GM20000 (cell line): ENCODE measurements at regions not wholly inside any gene's neighbourhood (a gene's known extent, or its start where the extent isn't known, plus 50 kb on each side); places are given as distances from the start of the nearest gene placed in this dataset.

Source experiments
- DNase-seq: peaks from one replicate; pipeline ENCODE4 v3.0.0; 2012; ENCODE audit warnings: low spot score
- TF ChIP-seq, protein P1 (sequence below): IDR thresholded peaks from 2 replicates; pipeline ENCODE4 v1.5.1; 2012; ENCODE audit warnings: mild to moderate bottlenecking, control low read depth; ENCODE audit errors: extremely low read depth, missing control alignments

DNA sequence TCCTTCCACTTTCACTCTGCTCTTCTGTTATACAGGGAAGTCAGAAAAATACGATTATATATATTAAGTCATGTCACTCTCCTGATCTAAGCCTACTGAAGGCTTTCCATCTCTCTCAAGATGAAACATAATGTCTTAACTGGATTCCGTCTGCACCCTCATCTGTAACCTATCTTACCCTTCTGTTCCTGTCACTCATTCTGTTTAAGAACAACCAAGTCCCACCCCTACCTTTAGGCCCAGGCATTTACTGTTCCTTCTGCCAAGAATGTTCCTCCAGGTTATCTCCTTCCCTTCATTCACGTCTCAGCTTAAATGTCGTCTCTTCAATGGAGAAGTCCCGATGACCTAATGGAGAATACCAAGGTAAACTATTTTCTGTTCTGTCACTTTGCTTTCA lies 1802.4 kb downstream of the MRPL39 start:
- no peak for DNase-seq
- TF ChIP-seq, protein P1, sequence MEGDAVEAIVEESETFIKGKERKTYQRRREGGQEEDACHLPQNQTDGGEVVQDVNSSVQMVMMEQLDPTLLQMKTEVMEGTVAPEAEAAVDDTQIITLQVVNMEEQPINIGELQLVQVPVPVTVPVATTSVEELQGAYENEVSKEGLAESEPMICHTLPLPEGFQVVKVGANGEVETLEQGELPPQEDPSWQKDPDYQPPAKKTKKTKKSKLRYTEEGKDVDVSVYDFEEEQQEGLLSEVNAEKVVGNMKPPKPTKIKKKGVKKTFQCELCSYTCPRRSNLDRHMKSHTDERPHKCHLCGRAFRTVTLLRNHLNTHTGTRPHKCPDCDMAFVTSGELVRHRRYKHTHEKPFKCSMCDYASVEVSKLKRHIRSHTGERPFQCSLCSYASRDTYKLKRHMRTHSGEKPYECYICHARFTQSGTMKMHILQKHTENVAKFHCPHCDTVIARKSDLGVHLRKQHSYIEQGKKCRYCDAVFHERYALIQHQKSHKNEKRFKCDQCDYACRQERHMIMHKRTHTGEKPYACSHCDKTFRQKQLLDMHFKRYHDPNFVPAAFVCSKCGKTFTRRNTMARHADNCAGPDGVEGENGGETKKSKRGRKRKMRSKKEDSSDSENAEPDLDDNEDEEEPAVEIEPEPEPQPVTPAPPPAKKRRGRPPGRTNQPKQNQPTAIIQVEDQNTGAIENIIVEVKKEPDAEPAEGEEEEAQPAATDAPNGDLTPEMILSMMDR: no peak

DNA sequence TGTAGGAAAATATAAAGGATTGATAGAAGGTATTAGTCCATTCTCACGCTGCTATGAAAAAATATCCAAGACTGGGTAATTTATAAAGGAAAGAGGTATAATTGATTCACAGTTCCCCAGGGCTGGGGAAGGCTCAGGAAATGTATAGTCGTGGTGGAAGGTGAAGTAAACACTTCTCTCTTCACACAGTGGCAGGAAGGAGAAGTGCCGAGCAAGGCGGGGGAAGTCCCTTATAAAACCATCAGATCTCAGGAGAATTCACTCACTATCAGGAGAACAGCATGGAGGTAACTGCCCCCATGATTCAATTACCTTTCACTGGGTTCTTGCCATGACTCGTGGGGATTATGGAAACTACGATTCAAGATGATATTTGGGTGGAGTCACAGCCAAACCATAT lies 1806.0 kb downstream of the MRPL39 start:
- DNase-seq: no peak
- TF ChIP-seq, protein P1: no peak

DNA sequence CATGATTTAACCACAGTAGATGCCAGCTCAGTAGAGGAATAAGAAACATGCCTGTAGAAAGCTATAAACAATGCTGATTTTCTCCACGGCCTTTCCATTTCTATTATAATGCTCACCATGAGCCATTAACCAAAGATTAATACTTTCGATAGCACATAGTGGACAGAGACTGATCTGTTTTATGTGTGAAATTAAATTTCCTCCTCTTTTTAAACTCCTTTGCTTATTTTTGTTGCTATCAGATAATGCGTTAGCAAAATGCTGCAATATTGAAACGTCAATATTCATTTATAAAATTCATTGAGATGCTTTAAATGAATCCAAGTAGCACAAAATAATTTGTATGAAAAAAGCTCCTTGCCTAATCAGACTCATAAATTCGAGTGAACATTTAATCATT lies 1807.9 kb downstream of the MRPL39 start:
- TF ChIP-seq, protein P1: no peak
- no peak for DNase-seq

DNA sequence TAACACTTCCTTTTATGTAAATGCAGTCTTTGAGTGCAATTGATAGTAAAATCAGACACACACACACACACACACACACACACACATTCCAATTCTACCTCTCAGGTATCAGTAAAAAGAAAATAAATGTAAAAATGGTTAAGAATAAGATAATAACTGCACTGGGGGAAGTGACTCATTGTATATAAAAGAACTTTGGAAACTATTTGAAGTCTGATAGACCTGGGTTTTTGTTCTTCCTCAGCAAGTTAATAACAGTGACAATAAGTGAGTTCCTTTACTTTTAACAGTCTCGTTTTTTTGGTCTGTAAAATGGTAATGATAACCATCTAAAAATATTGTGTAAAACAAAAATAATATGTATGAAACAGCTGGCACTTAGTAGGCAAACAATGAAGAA lies 1815.0 kb downstream of the MRPL39 start:
- DNase-seq: no peak
- TF ChIP-seq, protein P1: no peak

DNA sequence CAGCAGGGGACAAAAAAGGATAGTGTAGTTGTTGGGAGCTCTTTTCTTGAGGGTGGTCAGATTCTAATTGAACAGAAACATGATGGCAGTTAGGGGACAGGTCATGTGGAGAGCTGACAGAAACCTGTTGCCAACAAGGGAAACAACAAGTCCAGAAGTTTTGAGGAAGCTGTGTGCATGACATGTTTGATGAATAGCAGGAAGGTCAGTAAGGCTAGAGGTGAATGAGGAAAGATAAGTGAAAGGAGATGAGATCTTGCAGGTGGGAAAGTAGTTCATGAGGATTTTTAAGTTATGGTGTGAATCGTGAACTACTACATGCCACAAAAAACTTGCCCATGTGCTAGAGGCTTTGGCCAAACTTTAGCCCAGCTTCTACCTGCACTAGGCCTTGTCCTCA lies 1817.4 kb downstream of the MRPL39 start:
- TF ChIP-seq, protein P1: no peak
- no peak for DNase-seq

DNA sequence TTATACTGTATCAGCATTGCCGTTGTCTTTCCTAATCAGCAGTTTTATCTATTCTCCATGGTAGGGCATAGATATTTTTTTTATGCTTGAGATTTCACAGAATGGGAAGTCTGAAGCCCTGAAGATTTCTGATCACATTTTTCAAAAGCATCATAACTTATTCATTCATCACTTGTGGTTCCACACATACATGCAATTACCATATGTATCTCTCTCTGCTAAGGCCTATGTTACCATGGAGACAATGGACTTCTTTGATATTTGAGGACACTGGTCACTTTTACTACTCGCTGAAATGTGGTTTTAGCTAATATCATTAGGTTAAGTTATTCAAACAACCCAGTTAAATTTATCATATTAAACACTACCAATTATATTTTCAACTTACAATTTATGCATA lies 1827.0 kb downstream of the MRPL39 start:
- no peak for DNase-seq
- TF ChIP-seq, protein P1: no peak

DNA sequence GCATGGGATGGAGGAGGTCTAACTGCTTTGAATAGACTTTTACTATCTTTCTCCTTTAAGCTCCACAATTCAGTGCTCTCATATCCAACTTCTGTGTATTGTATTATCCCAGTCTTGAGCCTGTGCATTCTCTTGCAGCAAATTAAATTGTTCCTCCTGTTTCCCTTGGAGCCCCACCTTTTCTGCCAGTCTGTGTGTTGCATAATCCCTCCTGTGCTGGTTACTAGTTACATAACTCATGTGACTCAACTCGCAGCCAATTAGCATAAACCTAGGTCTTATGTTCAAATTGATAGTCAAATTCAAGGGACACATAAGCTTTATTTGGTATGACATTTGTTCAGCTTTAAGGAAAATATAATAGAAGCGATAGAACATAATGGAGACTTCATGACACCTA lies 1863.5 kb downstream of the MRPL39 start:
- TF ChIP-seq, protein P1: no peak
- no peak for DNase-seq
